ENCODE measurements at regions not wholly inside any gene's neighbourhood (a gene's known extent, or its start where the extent isn't known, plus 50 kb on each side); places are given as distances from the start of the nearest gene placed in this dataset.

- TF ChIP-seq, protein P1, sequence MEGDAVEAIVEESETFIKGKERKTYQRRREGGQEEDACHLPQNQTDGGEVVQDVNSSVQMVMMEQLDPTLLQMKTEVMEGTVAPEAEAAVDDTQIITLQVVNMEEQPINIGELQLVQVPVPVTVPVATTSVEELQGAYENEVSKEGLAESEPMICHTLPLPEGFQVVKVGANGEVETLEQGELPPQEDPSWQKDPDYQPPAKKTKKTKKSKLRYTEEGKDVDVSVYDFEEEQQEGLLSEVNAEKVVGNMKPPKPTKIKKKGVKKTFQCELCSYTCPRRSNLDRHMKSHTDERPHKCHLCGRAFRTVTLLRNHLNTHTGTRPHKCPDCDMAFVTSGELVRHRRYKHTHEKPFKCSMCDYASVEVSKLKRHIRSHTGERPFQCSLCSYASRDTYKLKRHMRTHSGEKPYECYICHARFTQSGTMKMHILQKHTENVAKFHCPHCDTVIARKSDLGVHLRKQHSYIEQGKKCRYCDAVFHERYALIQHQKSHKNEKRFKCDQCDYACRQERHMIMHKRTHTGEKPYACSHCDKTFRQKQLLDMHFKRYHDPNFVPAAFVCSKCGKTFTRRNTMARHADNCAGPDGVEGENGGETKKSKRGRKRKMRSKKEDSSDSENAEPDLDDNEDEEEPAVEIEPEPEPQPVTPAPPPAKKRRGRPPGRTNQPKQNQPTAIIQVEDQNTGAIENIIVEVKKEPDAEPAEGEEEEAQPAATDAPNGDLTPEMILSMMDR (IDR thresholded peaks at IDR 0.05): no peak
- TF ChIP-seq POLR2A (IDR thresholded peaks at IDR 0.05): no peak
Observed at GRCh38 chr3:152517502-152517901, 248.8 kb downstream of the MBNL1 start.

Data from esophagus squamous epithelium (tissue), 4 donors.